ENCODE measurements at regions not wholly inside any gene's neighbourhood (a gene's known extent, or its start where the extent isn't known, plus 50 kb on each side); places are given as distances from the start of the nearest gene placed in this dataset.

- H2AFZ ChIP-seq (ENCODE audit: low read length), result no peak overlapping the region
- no peak overlapping the region for H3K4me3 ChIP-seq (ENCODE audit: insufficient read depth, low read length)
- no peaks in the 10 kb centered on the region for H3K4me1 ChIP-seq (ENCODE audit: insufficient read depth, low read length)
- H3K27me3 ChIP-seq (ENCODE audit: insufficient read depth, low read length), result no peaks in the 10 kb centered on the region
- TF ChIP-seq, protein P1, sequence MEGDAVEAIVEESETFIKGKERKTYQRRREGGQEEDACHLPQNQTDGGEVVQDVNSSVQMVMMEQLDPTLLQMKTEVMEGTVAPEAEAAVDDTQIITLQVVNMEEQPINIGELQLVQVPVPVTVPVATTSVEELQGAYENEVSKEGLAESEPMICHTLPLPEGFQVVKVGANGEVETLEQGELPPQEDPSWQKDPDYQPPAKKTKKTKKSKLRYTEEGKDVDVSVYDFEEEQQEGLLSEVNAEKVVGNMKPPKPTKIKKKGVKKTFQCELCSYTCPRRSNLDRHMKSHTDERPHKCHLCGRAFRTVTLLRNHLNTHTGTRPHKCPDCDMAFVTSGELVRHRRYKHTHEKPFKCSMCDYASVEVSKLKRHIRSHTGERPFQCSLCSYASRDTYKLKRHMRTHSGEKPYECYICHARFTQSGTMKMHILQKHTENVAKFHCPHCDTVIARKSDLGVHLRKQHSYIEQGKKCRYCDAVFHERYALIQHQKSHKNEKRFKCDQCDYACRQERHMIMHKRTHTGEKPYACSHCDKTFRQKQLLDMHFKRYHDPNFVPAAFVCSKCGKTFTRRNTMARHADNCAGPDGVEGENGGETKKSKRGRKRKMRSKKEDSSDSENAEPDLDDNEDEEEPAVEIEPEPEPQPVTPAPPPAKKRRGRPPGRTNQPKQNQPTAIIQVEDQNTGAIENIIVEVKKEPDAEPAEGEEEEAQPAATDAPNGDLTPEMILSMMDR (IDR thresholded peaks at IDR 0.05; ENCODE audit: extremely low read depth, low read depth, low read length), result no peak
- no peaks in the 10 kb centered on the region for H3K36me3 ChIP-seq (ENCODE audit: insufficient read depth, low read length)
- no peaks in the 10 kb centered on the region for H3K79me2 ChIP-seq (ENCODE audit: insufficient read depth, low read length)
- H3K9me3 ChIP-seq (ENCODE audit: low read depth, low read length), result no peaks in the 10 kb centered on the region
- H4K20me1 ChIP-seq (ENCODE audit: insufficient read depth, low read length), result no peaks in the 10 kb centered on the region
- DNase-seq (ENCODE audit: insufficient read length, low spot score, missing footprints), result no peak
- H3K4me2 ChIP-seq (ENCODE audit: insufficient read depth, low read length), result no peak overlapping the region
- no peak overlapping the region for H3K27ac ChIP-seq (ENCODE audit: low read depth, low read length)
Observed at GRCh38 chr5:92328584-92329259, 945.6 kb upstream of the ARRDC3 start.

DNA sequence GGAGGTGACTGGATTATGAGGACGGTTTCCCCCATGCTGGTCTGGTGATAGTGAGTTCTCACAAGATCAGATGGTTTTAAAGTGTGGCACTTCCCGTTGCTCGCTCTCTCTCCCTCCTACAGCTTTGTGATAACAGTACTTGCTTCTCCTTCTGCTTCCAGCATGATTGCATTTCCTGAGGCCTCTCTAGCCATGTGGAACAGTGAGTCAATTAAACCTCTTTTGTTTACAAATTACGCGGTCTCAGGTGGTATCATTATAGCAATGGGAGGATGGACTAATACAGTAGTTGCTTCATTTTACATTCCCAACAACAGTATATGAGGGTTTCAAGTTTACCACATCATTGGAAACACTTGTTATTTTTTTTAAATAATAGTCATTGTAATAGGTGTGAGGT is 937.3 kb upstream of the ARRDC3 start:
- no peak for DNase-seq (ENCODE audit: insufficient read length, low spot score, missing footprints)
- Histone ChIP-seq H4K20me1 (ENCODE audit: insufficient read depth, low read length) (no peaks in the 10 kb centered on the region), H3K4me2 (ENCODE audit: insufficient read depth, low read length) (no peak overlapping the region), H2AFZ (ENCODE audit: low read length) (no peak overlapping the region), H3K79me2 (ENCODE audit: insufficient read depth, low read length) (no peaks in the 10 kb centered on the region), H3K36me3 (ENCODE audit: insufficient read depth, low read length) (no peaks in the 10 kb centered on the region), H3K9me3 (ENCODE audit: low read depth, low read length) (no peaks in the 10 kb centered on the region), H3K27ac (ENCODE audit: low read depth, low read length) (no peak overlapping the region), H3K27me3 (ENCODE audit: insufficient read depth, low read length) (no peaks in the 10 kb centered on the region), H3K4me3 (ENCODE audit: insufficient read depth, low read length) (no peak overlapping the region), H3K4me1 (ENCODE audit: insufficient read depth, low read length) (no peaks in the 10 kb centered on the region)
- TF ChIP-seq, protein P1 (IDR thresholded peaks at IDR 0.05; ENCODE audit: extremely low read depth, low read depth, low read length), result no peak

GRCh38 chr5:92313385-92313784 is 930.3 kb upstream of the ARRDC3 start:
- no peaks in the 10 kb centered on the region for H4K20me1 ChIP-seq (ENCODE audit: insufficient read depth, low read length)
- H3K27me3 ChIP-seq (ENCODE audit: insufficient read depth, low read length), result no peaks in the 10 kb centered on the region
- no peak overlapping the region for H3K4me3 ChIP-seq (ENCODE audit: insufficient read depth, low read length)
- no peaks in the 10 kb centered on the region for H3K79me2 ChIP-seq (ENCODE audit: insufficient read depth, low read length)
- H2AFZ ChIP-seq (ENCODE audit: low read length), result no peak overlapping the region
- H3K4me1 ChIP-seq (ENCODE audit: insufficient read depth, low read length), result no peaks in the 10 kb centered on the region
- TF ChIP-seq, protein P1 (IDR thresholded peaks at IDR 0.05; ENCODE audit: extremely low read depth, low read depth, low read length), result no peak
- no peaks in the 10 kb centered on the region for H3K36me3 ChIP-seq (ENCODE audit: insufficient read depth, low read length)
- H3K4me2 ChIP-seq (ENCODE audit: insufficient read depth, low read length), result no peak overlapping the region
- no peaks in the 10 kb centered on the region for H3K9me3 ChIP-seq (ENCODE audit: low read depth, low read length)
- H3K27ac ChIP-seq (ENCODE audit: low read depth, low read length), result no peak overlapping the region
- no peak for DNase-seq (ENCODE audit: insufficient read length, low spot score, missing footprints)

DNA sequence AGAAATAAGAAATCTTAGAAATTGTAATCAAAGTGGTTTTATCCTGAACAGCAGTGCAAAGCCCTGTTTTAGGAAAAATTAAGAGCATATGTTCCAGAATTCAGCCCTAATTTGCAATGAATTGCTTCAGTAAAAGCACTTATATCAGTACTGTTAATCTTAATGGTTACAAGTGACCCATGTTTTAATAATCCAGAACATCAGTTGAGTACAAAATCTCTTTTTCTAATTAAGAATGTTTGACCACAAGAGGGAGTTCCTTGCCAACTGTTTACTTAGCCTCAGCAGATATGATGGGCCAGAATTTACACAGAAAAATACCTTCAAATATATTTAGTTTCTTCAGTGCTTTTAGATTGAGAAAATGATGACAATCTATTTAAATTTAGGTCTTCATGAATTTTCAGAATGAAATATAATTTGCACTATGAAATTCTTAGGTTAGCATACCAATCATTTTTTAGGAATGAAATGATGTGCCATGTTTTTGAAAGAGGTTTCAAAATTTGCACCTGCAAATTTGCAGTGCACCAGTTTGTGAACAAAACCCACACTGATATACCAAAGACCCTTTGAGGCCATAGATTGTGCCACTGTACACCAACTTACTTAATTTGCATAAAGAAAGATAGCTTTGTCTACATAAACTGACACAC is 926.3 kb upstream of the ARRDC3 start:
- Histone ChIP-seq H2AFZ (ENCODE audit: low read length) (no peak overlapping the region), H3K4me2 (ENCODE audit: insufficient read depth, low read length) (no peak overlapping the region), H3K36me3 (ENCODE audit: insufficient read depth, low read length) (no peaks in the 10 kb centered on the region), H3K4me1 (ENCODE audit: insufficient read depth, low read length) (no peaks in the 10 kb centered on the region), H4K20me1 (ENCODE audit: insufficient read depth, low read length) (no peaks in the 10 kb centered on the region), H3K9me3 (ENCODE audit: low read depth, low read length) (no peaks in the 10 kb centered on the region), H3K79me2 (ENCODE audit: insufficient read depth, low read length) (no peaks in the 10 kb centered on the region), H3K27me3 (ENCODE audit: insufficient read depth, low read length) (no peaks in the 10 kb centered on the region), H3K27ac (ENCODE audit: low read depth, low read length) (no peak overlapping the region), H3K4me3 (ENCODE audit: insufficient read depth, low read length) (no peak overlapping the region)
- DNase-seq (ENCODE audit: insufficient read length, low spot score, missing footprints), result peak; percentile 55
- TF ChIP-seq, protein P1 (IDR thresholded peaks at IDR 0.05; ENCODE audit: extremely low read depth, low read depth, low read length), result peak; percentile 45
